ENCODE measurements at regions not wholly inside any gene's neighbourhood (a gene's known extent, or its start where the extent isn't known, plus 50 kb on each side); places are given as distances from the start of the nearest gene placed in this dataset.
A peak's percentile ranks its signal among the peaks of the same experiment; 100 is the strongest.

GRCh38 chr15:36428102-36428845, 151.2 kb upstream of the CDIN1 start (continued):
- TF ChIP-seq TCF15 (CRISPR knock-in tag; IDR thresholded peaks at IDR 0.05) (no peak), HINFP (tag; conservative IDR thresholded peaks at IDR 0.05; ENCODE audit: low read depth) (peak; percentile 91), PRDM10 (IDR thresholded peaks at IDR 0.05; ENCODE audit: partially characterized antibody) (peak; percentile 87)
